ENCODE measurements at regions not wholly inside any gene's neighbourhood (a gene's known extent, or its start where the extent isn't known, plus 50 kb on each side); places are given as distances from the start of the nearest gene placed in this dataset.
A peak's percentile ranks its signal among the peaks of the same experiment; 100 is the strongest.

- peak overlapping the region; percentile 14 to 34 for H3K27ac ChIP-seq (ENCODE audit: low read length in 2 of 2)
- WGBS (ENCODE audit: insufficient coverage), result no CpG with 5 or more reads among the region's 2 CpGs
Observed at GRCh38 chr6:25051083-25051482, 115.3 kb upstream of the RIPOR2 start.

More at GRCh38 chr6:25051083-25051482, 115.3 kb upstream of the RIPOR2 start:
- Mint-ChIP-seq H3K27me3 (no peaks in the 10 kb centered on the region), H3K4me1 (peaks cover 85% of the 10 kb centered on the region), H3K4me3 (peak overlapping the region; percentile 61), H3K27ac (peak overlapping the region; percentile 74), H3K9me3 (ENCODE audit: insufficient read depth) (no peaks in the 10 kb centered on the region)
- peaks cover 77 to 79% of the 10 kb centered on the region in 2 donors for H3K4me1 ChIP-seq (ENCODE audit: control insufficient read depth in 2 of 2, insufficient read depth in 2 of 2, low read length in 2 of 2)
- H2AFZ ChIP-seq (ENCODE audit: insufficient read depth, low read depth, low read length, poor library complexity, severe bottlenecking), result peak overlapping the region; percentile 64
- ChIA-PET POLR2A (interaction anchor here (0.8 kb wide), 1 partner anchor 120 kb away, joined by 3 read pairs; no protein-coding TSS in a partner anchor), CTCF (interaction anchor here (1.0 to 6.7 kb wide), 7 partner anchors 8 to 115 kb away, joined by 3 to 52 read pairs (median 11); partner anchors contain the start of gene RIPOR2)
- intact Hi-C loops (cut with micrococcal nuclease), result loop anchor here (1.0 to 5.0 kb wide), 2 partner anchors 8 to 34 kb away; no protein-coding TSS in a partner anchor
- H3K4me2 ChIP-seq (replicated peaks; ENCODE audit: low read depth, low read length, poor library complexity, severe bottlenecking), result peak overlapping the region; percentile 65
- TF ChIP-seq CTCF (IDR thresholded peaks at IDR 0.05) (no peak), EZH2 (IDR thresholded peaks at IDR 0.05; ENCODE audit: borderline replicate concordance, insufficient read depth, low read depth, low read length, poor library complexity, severe bottlenecking) (no peak)
- no peaks in the 10 kb centered on the region for H3K27me3 ChIP-seq (replicated peaks in 1 of 4; ENCODE audit: control extremely low read depth in 1 of 4, control insufficient read depth in 3 of 4, insufficient read depth in 4 of 4, low read length in 3 of 4)
- H4K20me1 ChIP-seq (ENCODE audit: control insufficient read depth, insufficient read depth, low read length, poor library complexity, severe bottlenecking), result no peaks in the 10 kb centered on the region
- H3K4me3 ChIP-seq (ENCODE audit: control extremely low read depth in 1 of 5, extremely low read depth in 1 of 5, insufficient read depth in 1 of 5, low read depth in 2 of 5, low read length in 4 of 5), result peak overlapping the region in 2 of 5 experiments; percentile 10 to 48
- DNase-seq (no peak), ATAC-seq (ENCODE audit: low read depth) (no peak)
- H3K36me3 ChIP-seq (replicated peaks in 1 of 2; ENCODE audit: control extremely low read depth in 1 of 2, control insufficient read depth in 1 of 2, extremely low read depth in 1 of 2, insufficient read depth in 2 of 2, low read length in 1 of 2), result no peaks in the 10 kb centered on the region
- H3K79me2 ChIP-seq (ENCODE audit: control insufficient read depth, insufficient read depth, low read length), result no peaks in the 10 kb centered on the region
- peak overlapping the region; percentile 11 for H3K9ac ChIP-seq (ENCODE audit: low read length)
- H3K9me3 ChIP-seq (ENCODE audit: control extremely low read depth in 1 of 3, control insufficient read depth in 2 of 3, insufficient read depth in 1 of 3, low read length in 2 of 3), result peaks cover 0 to 3% (median 0%) of the 10 kb centered on the region in 3 donors
